HPDE6-E6E7 (cell line): ENCODE measurements at regions not wholly inside any gene's neighbourhood (a gene's known extent, or its start where the extent isn't known, plus 50 kb on each side); places are given as distances from the start of the nearest gene placed in this dataset.

Experiments
- DNase-seq: peaks from one replicate; pipeline ENCODE4 v3.0.0; 2011; ENCODE audit warnings: missing footprints; ENCODE audit errors: extremely low spot score

DNA sequence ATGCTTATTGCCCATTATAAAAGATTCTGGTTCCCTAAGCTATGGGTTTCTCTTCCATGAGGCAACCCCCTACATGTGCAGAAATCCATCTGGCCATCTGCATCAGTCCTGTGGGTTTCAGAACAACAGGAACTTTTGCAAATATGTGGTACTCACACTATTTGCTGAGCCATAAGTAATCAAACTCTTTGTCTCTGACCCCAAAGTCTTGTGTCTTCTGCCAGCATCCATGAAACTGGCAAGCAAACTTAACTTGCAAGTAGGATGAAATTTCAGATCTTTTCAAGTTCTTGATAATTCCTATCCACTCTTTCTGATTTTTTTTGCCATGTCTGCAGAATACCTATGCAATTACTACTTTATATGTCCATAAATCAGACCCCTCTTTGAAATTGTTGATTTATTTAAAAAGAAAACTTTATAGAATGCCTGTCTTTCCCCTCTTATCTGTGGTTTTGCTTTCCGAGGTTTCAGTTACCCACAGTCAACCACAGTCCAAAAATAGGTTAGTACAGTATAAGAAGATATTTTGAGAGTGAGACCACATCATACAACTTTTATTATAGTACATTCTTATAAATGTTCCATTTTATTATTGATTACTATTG lies 158.4 kb upstream of the IRX3 start:
- no peak for DNase-seq

DNA sequence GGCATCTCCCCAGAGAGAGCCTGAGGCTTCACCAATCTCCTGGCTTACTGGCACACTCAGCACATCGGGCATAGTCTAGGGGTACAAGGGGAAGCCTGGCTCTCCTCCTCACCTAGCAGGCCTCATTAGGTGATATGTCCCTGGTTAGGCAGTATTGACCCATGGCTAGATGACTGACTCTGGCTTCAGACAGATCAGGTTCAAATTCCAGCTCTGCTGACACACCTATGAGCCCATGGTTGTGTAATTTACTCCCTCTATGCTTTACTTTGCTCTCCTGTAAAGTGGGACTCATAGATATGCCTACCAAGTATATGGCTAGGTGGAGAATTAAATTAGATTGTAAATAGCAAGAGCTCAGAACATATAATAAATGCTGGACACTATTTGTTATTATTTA lies 157.3 kb upstream of the IRX3 start:
- no peak for DNase-seq

DNA sequence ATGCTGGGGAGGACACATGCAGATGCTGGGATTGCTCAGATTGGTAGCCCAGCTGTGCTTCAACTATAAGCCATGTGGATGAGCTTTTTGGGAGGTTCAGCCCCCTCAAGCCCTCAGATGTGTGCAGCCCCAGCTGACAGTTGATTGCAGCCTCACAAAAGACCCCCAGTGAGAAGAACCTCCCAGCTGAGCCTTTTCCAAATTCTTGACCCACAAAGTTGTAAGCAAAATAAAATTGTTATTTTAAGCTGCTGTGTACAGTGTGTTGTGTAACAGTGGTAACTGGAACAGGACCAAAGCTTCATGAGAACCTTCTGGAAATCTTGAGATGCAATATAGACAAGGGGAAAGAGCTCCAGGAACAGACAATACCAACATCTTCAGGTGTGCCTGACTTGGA lies 156.8 kb upstream of the IRX3 start:
- no peak for DNase-seq

DNA sequence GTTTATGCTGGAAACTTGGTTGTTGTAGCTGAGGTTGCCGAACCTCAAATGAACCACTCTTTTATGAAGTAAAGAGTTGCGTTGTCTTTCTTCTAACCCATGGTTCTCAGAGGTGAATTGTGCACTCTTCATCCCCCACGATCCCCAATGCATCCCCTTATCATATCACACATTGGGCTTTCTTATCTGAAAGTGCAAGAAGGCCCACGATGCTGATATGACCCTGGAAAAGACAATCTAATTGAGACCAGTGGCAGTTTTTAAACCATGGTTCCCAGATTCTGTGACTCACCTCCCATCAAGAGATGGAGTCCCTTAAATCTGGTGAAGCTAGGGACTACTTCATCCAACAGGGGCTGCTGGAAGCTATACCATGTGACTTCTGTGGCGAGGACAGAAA lies 156.3 kb upstream of the IRX3 start:
- no peak for DNase-seq

DNA sequence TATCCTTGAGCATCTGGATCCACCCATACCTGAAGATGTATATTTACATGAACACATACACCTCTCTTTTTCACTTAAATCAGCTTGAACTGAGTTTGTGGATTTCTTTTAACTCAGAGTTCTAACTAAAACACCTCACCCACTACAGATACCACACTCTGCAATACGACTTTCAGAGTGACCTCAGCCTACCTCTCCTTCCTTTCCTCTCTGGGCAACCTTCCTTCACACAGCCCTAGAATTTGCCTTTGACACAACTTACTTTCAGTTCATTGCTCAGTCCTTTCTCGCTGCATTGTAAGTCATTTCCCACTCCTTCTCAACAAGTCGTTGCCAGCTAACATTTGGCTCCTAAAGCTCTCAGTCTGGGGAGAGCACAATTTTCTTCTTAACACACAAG lies 151.9 kb upstream of the IRX3 start:
- DNase-seq, result no peak

DNA sequence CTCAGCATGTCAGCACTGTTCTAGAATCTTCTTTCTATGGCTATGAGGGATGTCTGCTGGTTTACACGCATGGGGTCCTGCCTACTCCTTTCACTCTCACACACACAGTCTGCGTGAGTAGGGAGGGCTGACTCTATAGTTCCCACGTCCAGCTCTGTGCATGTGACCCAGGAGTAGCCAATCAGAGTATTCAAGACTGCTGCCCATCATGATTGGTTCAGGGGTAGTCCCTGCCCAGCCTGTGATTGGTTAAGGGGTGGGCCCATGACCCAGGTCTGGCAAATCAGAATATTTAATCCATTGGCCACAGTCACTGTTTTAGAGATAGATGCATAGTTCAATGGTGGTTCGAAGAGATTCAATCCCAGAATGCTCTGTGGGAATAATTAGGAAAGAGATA lies 151.3 kb upstream of the IRX3 start:
- DNase-seq, result no peak

DNA sequence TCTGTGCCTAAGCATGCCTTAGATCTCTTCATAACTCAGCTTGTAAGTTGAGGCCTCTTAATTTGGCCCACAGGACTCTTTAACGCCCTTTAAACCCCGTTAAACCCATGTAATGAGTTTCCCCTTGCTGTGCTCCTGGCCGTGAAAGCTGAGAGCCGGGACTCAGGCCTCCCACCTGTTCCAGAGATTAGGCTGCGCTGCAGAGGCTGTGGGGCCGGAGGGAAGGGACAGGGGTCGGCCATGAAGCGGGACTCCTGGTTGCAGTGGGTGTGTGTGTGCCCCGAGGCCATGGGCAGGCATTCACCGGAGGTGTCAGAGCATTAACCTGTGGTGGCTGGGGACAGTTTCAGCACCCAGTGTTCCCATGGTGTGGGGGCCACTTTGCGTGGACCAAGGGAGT lies 150.8 kb upstream of the IRX3 start:
- no peak for DNase-seq

DNA sequence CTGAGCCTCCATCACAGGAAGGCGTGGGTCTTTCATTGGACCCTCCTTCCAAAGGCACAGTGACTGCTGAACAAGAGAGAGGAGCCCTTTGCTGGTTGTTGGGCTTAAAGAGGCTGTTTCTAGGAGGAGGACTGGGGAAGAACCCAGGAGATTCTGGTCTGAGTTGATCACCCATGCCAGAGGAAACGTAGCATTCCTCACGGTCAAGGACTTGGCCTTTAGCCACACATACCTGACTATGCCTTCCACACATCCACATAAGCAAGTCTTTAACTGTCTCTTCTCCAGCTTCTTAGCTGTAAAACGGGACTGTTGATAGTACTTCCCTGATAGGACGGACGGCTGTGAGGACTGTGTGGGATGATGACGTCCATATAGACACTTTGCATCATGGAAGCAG lies 149.8 kb upstream of the IRX3 start:
- DNase-seq, result no peak

DNA sequence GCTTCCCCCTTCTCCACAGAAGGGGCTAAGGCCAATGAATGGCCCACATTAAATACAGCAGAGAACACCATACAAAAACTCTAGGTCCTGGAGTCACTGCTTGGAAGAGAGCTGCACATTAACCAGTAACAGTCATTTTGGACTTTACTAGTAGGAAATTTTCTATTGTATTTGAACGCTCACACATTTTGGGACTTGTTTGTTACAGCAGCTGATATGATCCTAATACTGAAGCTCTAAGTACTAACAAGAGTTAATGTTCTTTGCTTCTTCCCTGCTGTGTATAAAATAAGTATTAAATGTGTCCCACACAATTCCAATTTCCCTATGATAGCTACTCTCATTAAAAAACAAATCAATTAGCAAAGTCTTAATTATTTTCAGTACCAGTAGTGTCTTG lies 148.3 kb upstream of the IRX3 start:
- no peak for DNase-seq

DNA sequence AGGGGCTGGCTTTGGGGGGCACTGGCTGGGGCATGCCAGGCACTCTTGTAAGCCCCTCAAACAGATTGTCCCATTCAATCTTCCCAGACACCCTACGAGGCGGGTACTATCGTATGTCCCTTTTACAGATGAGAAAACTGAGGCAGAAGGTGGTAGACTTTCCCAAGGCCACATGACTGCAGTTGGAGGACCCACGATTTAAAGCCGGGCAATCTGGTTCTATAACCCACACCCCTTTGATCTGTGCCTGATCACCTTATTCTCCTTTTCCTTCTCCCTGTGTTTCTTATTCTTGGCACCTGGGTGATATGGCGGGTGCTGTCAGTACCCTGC lies 146.3 kb upstream of the IRX3 start:
- DNase-seq, result no peak

DNA sequence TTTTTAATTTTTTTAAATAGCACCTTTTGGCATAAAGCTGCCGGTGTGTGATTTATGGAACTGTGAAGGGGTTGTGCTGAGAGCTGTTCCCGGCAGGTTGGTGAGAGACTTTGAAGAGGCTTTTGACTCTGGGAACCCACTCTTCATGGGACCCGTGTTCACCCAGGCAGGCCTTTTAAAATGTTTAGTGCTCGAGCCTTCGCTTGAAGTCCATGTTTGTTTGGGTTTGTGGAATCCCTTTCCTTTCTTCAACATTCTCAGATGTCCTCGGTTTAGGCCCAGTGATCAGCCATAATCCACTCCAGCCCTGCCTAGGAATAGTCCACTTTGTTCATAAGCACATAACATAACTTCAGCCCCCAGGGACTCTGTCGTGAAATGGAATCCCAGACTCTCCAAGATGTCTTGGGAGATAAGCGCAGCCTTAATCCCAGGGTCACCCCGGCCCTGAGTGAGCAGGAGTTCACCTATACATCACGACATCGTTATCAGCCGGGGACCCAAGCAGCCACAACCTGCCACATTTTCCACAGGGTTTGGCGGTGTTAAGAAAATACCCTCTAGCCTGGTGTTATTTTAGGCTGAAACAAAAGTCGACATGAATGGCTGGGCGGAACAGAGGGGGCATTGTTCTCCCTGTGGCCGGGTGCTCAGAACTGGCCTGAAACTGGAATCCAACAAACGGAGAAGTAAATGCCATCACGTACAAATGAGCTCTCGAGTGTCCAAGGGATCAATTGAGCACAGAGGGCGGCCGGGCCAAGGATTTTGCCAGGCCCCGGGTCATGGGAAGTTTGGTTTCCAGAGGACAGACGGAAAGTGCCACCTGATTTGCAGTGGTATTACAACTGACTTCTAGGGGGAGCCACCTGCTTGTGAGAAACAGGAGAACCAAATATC lies 145.7 kb upstream of the IRX3 start:
- DNase-seq, result no peak

DNA sequence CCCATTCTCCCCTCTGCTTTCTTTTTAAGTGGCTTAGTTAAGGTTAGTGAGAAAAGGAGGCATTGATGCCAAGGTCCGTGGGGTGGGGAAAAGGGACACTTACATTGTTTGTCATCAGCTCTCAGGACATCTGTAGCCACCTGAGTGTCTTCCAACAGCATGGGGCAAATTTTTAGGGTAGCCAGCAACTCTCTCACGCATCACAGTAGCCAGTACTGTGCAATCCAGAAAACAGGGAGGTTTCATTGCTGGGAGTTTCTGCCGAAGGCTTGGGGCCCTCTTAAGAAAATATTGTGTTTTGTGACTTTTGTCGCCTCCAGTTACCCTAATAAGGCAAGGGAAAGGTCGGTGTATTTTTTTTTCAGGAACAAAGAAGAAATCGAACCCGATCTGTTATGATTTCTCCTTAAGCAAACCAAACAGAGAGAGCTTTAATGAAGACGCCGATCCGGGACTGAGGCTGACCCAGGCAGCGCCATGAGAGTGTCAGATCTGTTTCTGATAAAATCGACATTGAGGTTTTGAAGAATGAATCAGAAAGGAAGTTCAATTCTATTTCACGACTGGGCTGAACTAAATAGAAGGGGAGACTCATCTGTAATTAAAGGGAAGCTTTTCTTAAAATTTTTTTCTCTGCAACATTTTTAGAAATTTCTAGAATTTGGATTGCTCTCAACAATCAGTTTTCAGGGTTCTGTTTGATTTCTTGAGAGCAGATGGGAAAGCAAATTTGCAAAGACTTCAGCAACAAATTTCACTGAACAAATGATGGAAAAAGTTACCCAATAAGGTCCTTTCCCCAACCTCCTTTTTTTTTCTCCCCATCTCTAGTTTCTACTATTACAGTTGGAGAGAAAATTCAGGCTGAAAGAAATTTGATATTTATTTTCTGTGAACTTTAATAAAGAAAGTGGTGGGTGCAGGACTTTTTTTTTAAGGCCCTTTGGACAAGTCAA lies 144.7 kb upstream of the IRX3 start:
- no peak for DNase-seq

DNA sequence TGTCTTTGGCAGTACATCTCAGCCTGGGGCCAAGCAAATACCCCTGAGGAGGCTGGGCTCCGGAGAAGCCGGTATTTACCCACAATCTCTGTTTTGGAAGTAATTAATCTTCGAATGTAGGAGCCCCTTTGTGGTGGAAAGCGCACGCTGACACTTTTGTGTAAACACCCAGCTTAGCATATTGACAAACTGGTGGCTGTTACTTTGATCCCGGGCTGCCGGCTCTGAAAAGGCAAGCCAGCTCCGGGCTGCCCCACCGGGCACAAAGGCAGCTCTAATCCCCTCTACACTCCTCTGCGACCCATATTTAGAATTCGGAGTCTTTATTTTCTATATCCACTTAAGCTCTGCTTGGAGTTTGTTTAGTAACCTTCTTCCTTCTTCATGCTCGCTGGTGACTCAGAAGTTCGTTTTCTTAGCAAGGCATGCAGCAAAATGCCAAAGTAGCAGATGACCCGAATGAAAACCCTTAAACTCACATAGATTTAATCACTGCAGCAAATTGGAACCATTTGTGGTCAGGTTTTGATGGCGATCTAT lies 144.0 kb upstream of the IRX3 start:
- DNase-seq, result no peak

DNA sequence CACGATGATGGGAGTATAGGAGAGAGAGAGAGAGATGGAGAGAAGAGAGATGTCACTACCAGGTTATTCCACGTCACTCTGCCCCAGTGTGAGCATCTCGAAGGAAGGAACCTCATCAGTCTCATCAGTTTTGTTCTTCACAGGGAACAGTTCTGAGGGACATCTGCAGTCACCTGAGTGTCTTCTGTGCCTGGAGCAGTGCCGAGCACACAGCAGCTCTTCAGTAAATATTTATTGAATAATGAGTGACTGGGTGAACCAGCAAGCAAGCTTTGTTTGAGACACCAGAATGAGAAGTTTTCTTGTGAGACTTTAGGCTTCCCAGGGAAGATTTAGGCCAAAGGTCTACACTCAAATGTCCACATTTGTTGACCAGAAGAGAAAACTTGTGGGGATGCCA lies 142.4 kb upstream of the IRX3 start:
- no peak for DNase-seq

DNA sequence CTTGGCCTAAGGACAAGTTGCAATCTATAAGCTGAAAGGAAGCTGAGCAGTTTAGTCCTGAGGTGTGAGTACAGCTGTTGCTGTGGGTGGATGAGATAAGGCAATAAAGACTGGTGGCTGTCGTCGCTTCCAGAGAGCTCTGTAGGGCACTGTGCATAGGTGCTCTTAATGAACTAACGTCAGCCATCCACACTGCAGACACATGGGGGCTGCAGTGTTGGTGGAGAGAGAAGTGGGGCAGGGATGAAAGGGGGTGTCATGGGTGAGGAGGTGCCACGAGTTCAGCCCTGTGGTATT lies 139.9 kb upstream of the IRX3 start:
- DNase-seq, result no peak

DNA sequence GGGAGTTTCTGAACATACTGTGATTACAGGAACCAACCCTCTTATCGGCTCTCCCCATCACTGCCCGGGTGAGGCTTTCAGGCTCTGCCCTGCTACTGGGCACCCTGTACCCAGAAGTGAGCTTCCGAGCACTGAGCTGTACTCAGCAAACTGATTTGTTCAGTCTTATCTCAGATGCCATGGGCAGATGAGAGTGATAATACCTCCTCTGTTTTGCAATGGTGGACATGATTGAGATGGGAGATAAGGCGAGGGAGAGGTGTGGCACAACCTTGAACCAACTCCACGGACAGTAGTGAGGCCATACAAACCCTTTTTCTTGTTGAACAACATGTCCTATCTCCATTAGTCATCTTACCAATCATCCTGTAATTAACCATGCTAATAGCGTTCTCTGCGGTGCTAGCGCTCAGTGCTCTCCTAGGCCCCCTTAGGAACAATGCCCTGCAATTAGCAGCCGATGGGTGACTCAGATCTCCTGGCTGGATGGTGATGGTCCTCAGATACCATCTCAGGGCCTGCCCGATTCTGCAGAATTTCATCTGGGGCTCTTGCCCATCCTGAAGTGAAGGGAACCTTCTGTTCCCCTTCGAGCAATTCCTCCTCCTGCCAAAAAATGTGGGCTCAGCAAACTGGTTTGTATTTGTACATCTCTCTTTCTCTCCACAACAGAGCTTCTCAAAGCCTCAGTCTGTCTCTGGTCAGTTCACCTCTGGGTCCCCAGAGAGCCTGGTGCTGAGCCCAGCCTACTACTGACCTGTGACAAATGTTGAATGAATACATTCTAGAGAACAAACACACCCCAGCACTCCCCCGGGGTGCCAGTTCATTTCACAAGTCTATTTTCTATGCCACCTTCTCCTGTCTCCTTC lies 139.3 kb upstream of the IRX3 start:
- DNase-seq, result no peak

DNA sequence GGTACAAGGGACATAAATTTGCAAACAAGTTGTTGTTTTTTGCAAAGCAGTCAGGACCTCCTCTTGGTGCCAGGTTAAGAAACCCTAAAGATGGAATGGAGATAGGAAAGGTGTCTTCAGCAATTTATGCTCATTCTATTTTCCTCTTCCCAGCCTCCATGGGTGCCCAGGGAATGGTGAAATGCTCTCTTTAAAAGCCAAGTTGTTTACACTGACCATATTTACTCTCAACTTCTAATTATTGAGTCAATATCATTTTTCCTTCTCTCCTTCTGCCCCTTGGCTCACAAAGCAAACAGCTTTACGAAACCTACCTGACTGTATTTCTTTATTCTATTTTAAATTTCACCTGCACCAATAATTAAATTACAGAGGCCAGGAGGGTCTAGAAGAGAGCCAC lies 138.5 kb upstream of the IRX3 start:
- no peak for DNase-seq

DNA sequence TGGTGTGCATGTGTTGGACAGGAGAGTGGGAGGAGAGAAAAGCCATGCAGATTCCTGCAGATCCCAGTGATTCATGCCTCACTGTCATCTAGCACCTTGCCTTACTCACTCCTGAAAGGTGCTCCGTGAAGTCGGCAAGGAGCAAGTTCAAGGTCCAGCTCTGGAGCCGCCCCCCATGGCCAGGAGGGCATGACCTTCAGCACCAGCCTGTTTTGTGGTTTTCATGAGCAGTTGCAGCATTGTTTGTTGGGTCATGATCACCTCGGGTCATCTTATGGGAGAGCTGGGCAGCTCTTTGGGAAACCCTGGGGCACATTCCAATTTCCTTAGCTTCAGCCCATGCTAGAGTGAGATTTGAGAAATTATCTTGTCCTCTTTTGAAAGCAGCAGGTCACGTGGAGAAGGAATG lies 137.5 kb upstream of the IRX3 start:
- no peak for DNase-seq

DNA sequence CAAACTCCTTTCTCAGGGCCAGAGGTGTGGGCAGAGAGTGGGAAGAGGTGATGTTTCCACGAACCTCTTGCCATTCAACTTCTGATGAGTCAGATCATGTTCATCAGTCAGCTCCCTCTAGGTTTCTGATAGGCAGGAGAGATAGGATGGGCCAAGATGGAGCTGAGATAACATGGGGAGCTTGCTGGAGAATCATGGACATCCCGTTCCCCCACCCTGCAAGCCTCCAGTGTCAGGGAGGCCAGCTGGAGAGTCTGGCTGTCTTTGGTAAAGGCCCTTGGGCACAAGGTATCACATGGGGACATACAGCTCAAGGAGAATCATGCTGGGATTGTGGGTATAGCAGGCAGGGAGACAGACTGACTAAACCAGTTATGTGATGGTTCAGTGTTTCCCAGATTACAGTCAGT lies 136.0 kb upstream of the IRX3 start:
- DNase-seq, result no peak

DNA sequence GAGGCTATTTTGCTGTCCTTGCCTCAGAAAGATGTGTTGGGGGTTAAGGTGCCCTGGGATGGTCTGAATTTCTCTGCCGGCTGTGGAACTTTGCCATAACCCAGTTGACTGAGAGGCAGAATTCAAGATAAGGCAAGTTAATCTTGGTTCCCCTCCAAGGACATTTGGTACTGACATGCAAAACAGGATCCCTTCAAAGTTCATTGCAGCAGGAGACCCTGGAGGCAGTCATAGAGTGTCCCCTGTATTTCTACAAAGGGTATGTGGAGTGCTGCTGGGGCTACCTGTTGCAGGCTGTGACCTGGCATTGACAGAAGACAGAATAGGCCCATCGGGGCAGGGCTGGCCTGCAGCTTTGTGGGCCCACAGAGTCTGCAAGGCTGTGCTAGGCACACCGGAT lies 135.6 kb upstream of the IRX3 start:
- no peak for DNase-seq

DNA sequence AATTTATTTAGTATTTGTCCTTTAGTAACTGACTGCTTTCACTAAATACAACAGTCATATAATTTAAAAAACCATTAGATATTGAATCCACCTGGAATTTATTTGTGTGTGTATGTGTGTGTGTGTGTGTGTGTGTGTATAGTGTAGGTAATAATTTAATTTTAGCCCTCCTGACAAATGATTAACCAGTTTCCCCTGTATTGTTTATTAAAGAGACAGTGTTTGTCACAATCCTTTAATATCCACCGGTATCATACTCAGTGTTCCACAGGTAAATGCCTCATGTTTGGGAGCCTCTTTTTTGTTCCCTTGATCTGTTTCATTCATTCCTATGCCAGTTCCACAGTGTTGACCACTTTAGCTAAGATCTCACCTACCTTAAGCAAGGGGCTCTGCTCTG lies 134.6 kb upstream of the IRX3 start:
- no peak for DNase-seq

DNA sequence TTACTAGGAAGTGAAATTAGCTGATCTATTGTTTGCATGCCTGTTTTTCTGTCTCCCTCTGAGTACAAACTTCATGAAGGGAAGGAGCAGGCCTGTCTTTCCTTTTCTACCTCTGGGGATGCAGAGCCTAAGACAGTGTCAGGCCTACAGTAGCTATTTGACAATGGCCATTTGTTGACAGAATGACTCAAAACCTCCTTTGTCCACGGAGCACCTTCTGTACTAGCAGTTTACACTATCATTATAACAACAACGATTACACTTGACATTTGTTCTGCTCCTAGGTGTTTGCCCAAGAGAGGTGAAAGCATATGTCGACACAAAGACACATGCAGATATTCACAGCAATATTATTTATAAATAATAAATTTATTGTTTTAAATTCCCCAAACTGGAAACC lies 132.3 kb upstream of the IRX3 start:
- DNase-seq, result no peak
